LNCaP clone FGC (cell line): ENCODE measurements at regions not wholly inside any gene's neighbourhood (a gene's known extent, or its start where the extent isn't known, plus 50 kb on each side); places are given as distances from the start of the nearest gene placed in this dataset.

Experiments used
- DNase-seq: peaks from one replicate; pipeline ENCODE4 v3.0.0-alpha.2; 2011; ENCODE audit warnings: low read depth
- H3K4me3 ChIP-seq: 2 replicates; pipeline ENCODE4 v1.5.1; 2011; ENCODE audit warnings: mild to moderate bottlenecking, low read depth, low read length, control low read depth
- CTCF ChIP-seq: IDR thresholded peaks from 2 replicates; pipeline ENCODE4 v1.5.1; 2012; ENCODE audit warnings: mild to moderate bottlenecking; ENCODE audit not compliant: control insufficient read depth, insufficient read depth; ENCODE audit errors: extremely low read depth

GRCh38 chr12:16112612-16113560 lies 164.6 kb downstream of the SLC15A5 start:
- no peak for TF ChIP-seq CTCF
- no peak for DNase-seq

GRCh38 chr12:16112130-16112529 lies 165.4 kb downstream of the SLC15A5 start:
- TF ChIP-seq CTCF, result no peak
- DNase-seq, result no peak
- no peak overlapping the region for H3K4me3 ChIP-seq

More at GRCh38 chr12:16112612-16113560, 164.6 kb downstream of the SLC15A5 start:
- no peak overlapping the region for H3K4me3 ChIP-seq

- no peak for DNase-seq
- TF ChIP-seq CTCF, result no peak
- no peak overlapping the region for H3K4me3 ChIP-seq
These were observed 166.9 kb downstream of the SLC15A5 start for GRCh38 chr12:16110596-16110995.

- no peak for DNase-seq
- TF ChIP-seq CTCF, result no peak
- no peak overlapping the region for H3K4me3 ChIP-seq
These were observed 173.6 kb downstream of the SLC15A5 start for GRCh38 chr12:16103851-16104250.

- DNase-seq, result no peak
- TF ChIP-seq CTCF, result no peak
- no peak overlapping the region for H3K4me3 ChIP-seq
These were observed 177.3 kb downstream of the SLC15A5 start for GRCh38 chr12:16100206-16100605.

- TF ChIP-seq CTCF, result no peak
- no peak for DNase-seq
- H3K4me3 ChIP-seq, result no peak overlapping the region
These were observed 181.1 kb downstream of the SLC15A5 start for GRCh38 chr12:16096273-16096849.
